ENCODE measurements at regions not wholly inside any gene's neighbourhood (a gene's known extent, or its start where the extent isn't known, plus 50 kb on each side); places are given as distances from the start of the nearest gene placed in this dataset.

GRCh38 chr9:87112656-87113055 lies 165.3 kb upstream of the GAS1 start:
- no peak for TF ChIP-seq CTCF (IDR thresholded peaks at IDR 0.05)
- no peak for TF ChIP-seq POLR2A (IDR thresholded peaks at IDR 0.05)
